HepG2 (cell line): ENCODE measurements at regions not wholly inside any gene's neighbourhood (a gene's known extent, or its start where the extent isn't known, plus 50 kb on each side); places are given as distances from the start of the nearest gene placed in this dataset.

Experiments used
- CCDC6 ChIP-seq: sonication (generic); formaldehyde crosslinking; IDR thresholded peaks from 2 replicates; pipeline ENCODE4 v1.8.1; 2022; ENCODE audit warnings: mild to moderate bottlenecking, missing genetic modification reagents, moderate library complexity
- HNRNPUL1 ChIP-seq: fragments of 200-400 bp; formaldehyde crosslinking; IDR thresholded peaks from 2 replicates; pipeline ENCODE4 v1.6.1; 2017; ENCODE audit warnings: low read depth, mild to moderate bottlenecking, low read length, moderate library complexity
- KAT8 ChIP-seq: IDR thresholded peaks from 2 replicates; pipeline ENCODE4 v1.6.1; 2016; ENCODE audit warnings: missing genetic modification reagents, missing compliant biosample characterization
- LBX2 ChIP-seq: sonication (generic); formaldehyde crosslinking; IDR thresholded peaks from 2 replicates; pipeline ENCODE4 v1.5.0; 2020; ENCODE audit warnings: missing genetic modification reagents, mild to moderate bottlenecking, borderline replicate concordance
- WIZ ChIP-seq: sonication (generic); formaldehyde crosslinking; IDR thresholded peaks from 2 replicates; pipeline ENCODE4 v1.5.1; 2020; ENCODE audit warnings: mild to moderate bottlenecking, missing genetic modification reagents
- ZNF326 ChIP-seq: sonication (generic); formaldehyde crosslinking; IDR thresholded peaks from 2 replicates; pipeline ENCODE4 v1.4.0; 2020; ENCODE audit warnings: missing genetic modification reagents, borderline replicate concordance
- ZNF333 ChIP-seq: sonication (generic); formaldehyde crosslinking; IDR thresholded peaks from 2 replicates; pipeline ENCODE4 v1.4.0; 2020; ENCODE audit warnings: mild to moderate bottlenecking, missing genetic modification reagents, borderline replicate concordance
- ZNF414 ChIP-seq: sonication (generic); formaldehyde crosslinking; IDR thresholded peaks from 2 replicates; pipeline ENCODE4 v1.5.0; 2020; ENCODE audit warnings: missing genetic modification reagents
- TF ChIP-seq, protein P1 (sequence below): IDR thresholded peaks from 2 replicates; pipeline ENCODE4 v1.6.1; 2018; ENCODE audit warnings: missing genetic modification reagents, mild to moderate bottlenecking, missing compliant biosample characterization
- TF ChIP-seq, protein P2 (sequence below): sonication (generic); formaldehyde crosslinking; IDR thresholded peaks from 2 replicates; pipeline ENCODE4 v1.4.0; 2020; ENCODE audit warnings: missing genetic modification reagents

- TF ChIP-seq HNRNPUL1 (no peak), LBX2 (CRISPR knock-in tag) (no peak), ZNF333 (CRISPR knock-in tag) (no peak), CCDC6 (CRISPR knock-in tag) (no peak), KAT8 (no peak), ZNF414 (CRISPR knock-in tag) (no peak), ZNF326 (CRISPR knock-in tag) (no peak), WIZ (CRISPR knock-in tag) (no peak)
- TF ChIP-seq, protein P1, sequence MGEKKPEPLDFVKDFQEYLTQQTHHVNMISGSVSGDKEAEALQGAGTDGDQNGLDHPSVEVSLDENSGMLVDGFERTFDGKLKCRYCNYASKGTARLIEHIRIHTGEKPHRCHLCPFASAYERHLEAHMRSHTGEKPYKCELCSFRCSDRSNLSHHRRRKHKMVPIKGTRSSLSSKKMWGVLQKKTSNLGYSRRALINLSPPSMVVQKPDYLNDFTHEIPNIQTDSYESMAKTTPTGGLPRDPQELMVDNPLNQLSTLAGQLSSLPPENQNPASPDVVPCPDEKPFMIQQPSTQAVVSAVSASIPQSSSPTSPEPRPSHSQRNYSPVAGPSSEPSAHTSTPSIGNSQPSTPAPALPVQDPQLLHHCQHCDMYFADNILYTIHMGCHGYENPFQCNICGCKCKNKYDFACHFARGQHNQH (CRISPR knock-in tag): no peak
- TF ChIP-seq, protein P2, sequence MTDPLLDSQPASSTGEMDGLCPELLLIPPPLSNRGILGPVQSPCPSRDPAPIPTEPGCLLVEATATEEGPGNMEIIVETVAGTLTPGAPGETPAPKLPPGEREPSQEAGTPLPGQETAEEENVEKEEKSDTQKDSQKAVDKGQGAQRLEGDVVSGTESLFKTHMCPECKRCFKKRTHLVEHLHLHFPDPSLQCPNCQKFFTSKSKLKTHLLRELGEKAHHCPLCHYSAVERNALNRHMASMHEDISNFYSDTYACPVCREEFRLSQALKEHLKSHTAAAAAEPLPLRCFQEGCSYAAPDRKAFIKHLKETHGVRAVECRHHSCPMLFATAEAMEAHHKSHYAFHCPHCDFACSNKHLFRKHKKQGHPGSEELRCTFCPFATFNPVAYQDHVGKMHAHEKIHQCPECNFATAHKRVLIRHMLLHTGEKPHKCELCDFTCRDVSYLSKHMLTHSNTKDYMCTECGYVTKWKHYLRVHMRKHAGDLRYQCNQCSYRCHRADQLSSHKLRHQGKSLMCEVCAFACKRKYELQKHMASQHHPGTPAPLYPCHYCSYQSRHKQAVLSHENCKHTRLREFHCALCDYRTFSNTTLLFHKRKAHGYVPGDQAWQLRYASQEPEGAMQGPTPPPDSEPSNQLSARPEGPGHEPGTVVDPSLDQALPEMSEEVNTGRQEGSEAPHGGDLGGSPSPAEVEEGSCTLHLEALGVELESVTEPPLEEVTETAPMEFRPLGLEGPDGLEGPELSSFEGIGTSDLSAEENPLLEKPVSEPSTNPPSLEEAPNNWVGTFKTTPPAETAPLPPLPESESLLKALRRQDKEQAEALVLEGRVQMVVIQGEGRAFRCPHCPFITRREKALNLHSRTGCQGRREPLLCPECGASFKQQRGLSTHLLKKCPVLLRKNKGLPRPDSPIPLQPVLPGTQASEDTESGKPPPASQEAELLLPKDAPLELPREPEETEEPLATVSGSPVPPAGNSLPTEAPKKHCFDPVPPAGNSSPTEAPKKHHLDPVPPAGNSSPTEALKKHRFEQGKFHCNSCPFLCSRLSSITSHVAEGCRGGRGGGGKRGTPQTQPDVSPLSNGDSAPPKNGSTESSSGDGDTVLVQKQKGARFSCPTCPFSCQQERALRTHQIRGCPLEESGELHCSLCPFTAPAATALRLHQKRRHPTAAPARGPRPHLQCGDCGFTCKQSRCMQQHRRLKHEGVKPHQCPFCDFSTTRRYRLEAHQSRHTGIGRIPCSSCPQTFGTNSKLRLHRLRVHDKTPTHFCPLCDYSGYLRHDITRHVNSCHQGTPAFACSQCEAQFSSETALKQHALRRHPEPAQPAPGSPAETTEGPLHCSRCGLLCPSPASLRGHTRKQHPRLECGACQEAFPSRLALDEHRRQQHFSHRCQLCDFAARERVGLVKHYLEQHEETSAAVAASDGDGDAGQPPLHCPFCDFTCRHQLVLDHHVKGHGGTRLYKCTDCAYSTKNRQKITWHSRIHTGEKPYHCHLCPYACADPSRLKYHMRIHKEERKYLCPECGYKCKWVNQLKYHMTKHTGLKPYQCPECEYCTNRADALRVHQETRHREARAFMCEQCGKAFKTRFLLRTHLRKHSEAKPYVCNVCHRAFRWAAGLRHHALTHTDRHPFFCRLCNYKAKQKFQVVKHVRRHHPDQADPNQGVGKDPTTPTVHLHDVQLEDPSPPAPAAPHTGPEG: no peak
Measured at GRCh38 chr18:10270151-10270571, 184.3 kb upstream of the APCDD1 start (continued).
